IMR-90 (cell line): ENCODE measurements at regions not wholly inside any gene's neighbourhood (a gene's known extent, or its start where the extent isn't known, plus 50 kb on each side); places are given as distances from the start of the nearest gene placed in this dataset.

Experiments used
- ATAC-seq: fragments of 200-7000 bp; cut with Tn5 transposase; 2 replicates; pipeline ENCODE4 v1.9.1; 2020; ENCODE audit warnings: low read depth, mild to moderate bottlenecking, moderate library complexity
- BruUV-seq: library from RNA; stranded (reverse); fragments of 400-500 nt; replicated peaks from 2 replicates; lab custom pipeline; 2021; lab: Mats Ljungman, UMichigan
- CTCF ChIA-PET: fragments of 300-600 bp; formaldehyde crosslinking; extraction: SDS; loops from one replicate; lab custom pipeline; 2021; ENCODE audit warnings: antibody characterized with exemption; lab: Yijun Ruan, JAX
- POLR2A ChIA-PET: fragments of 300-600 bp; sonication (Branson Sonifier 250); formaldehyde crosslinking; loops from one replicate; lab custom pipeline; 2022; ENCODE audit warnings: antibody characterized with exemption; ENCODE audit not compliant: unreplicated experiment; lab: Charles Lee
- DNase-seq: peaks from one replicate; pipeline ENCODE4 v3.0.0; 2013
- H2AFZ ChIP-seq: replicated peaks from 2 replicates; pipeline ENCODE3; 2013; ENCODE audit warnings: low read length, mild to moderate bottlenecking; ENCODE audit not compliant: poor library complexity
- H2AK5ac ChIP-seq: 2 replicates; pipeline ENCODE4 v1.6.1; 2013; ENCODE audit warnings: low read depth, low read length, inconsistent platforms
- H2AK9ac ChIP-seq: replicated peaks from 2 replicates; pipeline ENCODE3; 2013; ENCODE audit warnings: mild to moderate bottlenecking, low read depth, low read length, moderate library complexity; ENCODE audit not compliant: poor library complexity
- H2BK120ac ChIP-seq: 2 replicates; pipeline ENCODE4 v1.6.1; 2013; ENCODE audit warnings: low read depth, low read length, inconsistent platforms
- H2BK15ac ChIP-seq: 3 replicates; pipeline ENCODE4 v1.6.1; 2013; ENCODE audit warnings: low read depth, low read length, inconsistent platforms
- H2BK20ac ChIP-seq: 2 replicates; pipeline ENCODE4 v1.6.1; 2013; ENCODE audit warnings: low read depth, mild to moderate bottlenecking, inconsistent platforms, low read length, moderate library complexity
- H2BK5ac ChIP-seq: 2 replicates; pipeline ENCODE4 v1.6.1; 2013; ENCODE audit warnings: mild to moderate bottlenecking, low read depth, low read length, inconsistent platforms; ENCODE audit not compliant: poor library complexity, severe bottlenecking
- H3K14ac ChIP-seq: replicated peaks from 2 replicates; pipeline ENCODE4 v1.6.1; 2013; ENCODE audit warnings: low read depth, low read length, inconsistent platforms
- H3K18ac ChIP-seq: 2 replicates; pipeline ENCODE4 v1.6.1; 2013; ENCODE audit warnings: low read depth, low read length, control low read depth
- H3K23ac ChIP-seq: 2 replicates; pipeline ENCODE4 v1.6.1; 2013; ENCODE audit warnings: low read depth, low read length, inconsistent platforms
- H3K27ac ChIP-seq: 2 replicates; pipeline ENCODE4 v1.5.1; 2013; ENCODE audit warnings: mild to moderate bottlenecking, control low read depth, low read length; ENCODE audit not compliant: insufficient read depth
- H3K27me3 ChIP-seq: 2 replicates; pipeline ENCODE4 v1.6.1; 2013; ENCODE audit warnings: low read length; ENCODE audit not compliant: control insufficient read depth, insufficient read depth
- H3K36me3 ChIP-seq: 2 replicates; pipeline ENCODE4 v1.6.1; 2013; ENCODE audit warnings: low read length, mixed read lengths; ENCODE audit not compliant: control insufficient read depth, insufficient read depth
- H3K4ac ChIP-seq: 2 replicates; pipeline ENCODE4 v1.6.1; 2013; ENCODE audit warnings: low read depth, low read length, inconsistent platforms
- H3K4me1 ChIP-seq: 2 replicates; pipeline ENCODE4 v1.6.1; 2013; ENCODE audit warnings: low read length, mixed read lengths; ENCODE audit not compliant: control insufficient read depth, insufficient read depth
- H3K4me2 ChIP-seq: 2 replicates; pipeline ENCODE4 v1.6.1; 2013; ENCODE audit warnings: low read depth, mild to moderate bottlenecking, control low read depth, low read length, moderate library complexity
- H3K4me3 ChIP-seq: 2 replicates; pipeline ENCODE4 v1.5.1; 2013; ENCODE audit warnings: low read depth, mild to moderate bottlenecking, control low read depth, low read length, moderate library complexity; ENCODE audit not compliant: insufficient read depth
- H3K56ac ChIP-seq: 2 replicates; pipeline ENCODE4 v1.6.1; 2013; ENCODE audit warnings: low read length, inconsistent platforms; ENCODE audit not compliant: insufficient read depth; ENCODE audit errors: extremely low read depth
- H3K79me1 ChIP-seq, 2 experiments: 2 replicates each; pipeline ENCODE4 v1.6.1; 2013; ENCODE audit warnings: low read length in 2 of 2, inconsistent platforms in 1 of 2, low read depth in 1 of 2
- H3K9ac ChIP-seq: 2 replicates; pipeline ENCODE4 v1.6.1; 2013; ENCODE audit warnings: low read depth, low read length, control low read depth
- H3K9me1 ChIP-seq: 2 replicates; pipeline ENCODE4 v1.6.1; 2013; ENCODE audit warnings: low read length, inconsistent platforms; ENCODE audit not compliant: insufficient read depth
- H3K9me3 ChIP-seq: 2 replicates; pipeline ENCODE4 v1.6.1; 2013; ENCODE audit warnings: low read length; ENCODE audit not compliant: control insufficient read depth, insufficient read depth
- H4K20me1 ChIP-seq: 2 replicates; pipeline ENCODE4 v1.6.1; 2013; ENCODE audit warnings: low read length, inconsistent platforms; ENCODE audit not compliant: insufficient read depth
- H4K5ac ChIP-seq: 2 replicates; pipeline ENCODE4 v1.6.1; 2013; ENCODE audit warnings: mild to moderate bottlenecking, low read depth, low read length, control low read depth
- H4K8ac ChIP-seq, 2 experiments: 2 replicates each; pipeline ENCODE4 v1.6.1; 2013; ENCODE audit warnings: low read depth in 2 of 2, low read length in 2 of 2, control low read depth in 1 of 2, inconsistent platforms in 1 of 2
- H4K91ac ChIP-seq: 2 replicates; pipeline ENCODE4 v1.6.1; 2013; ENCODE audit warnings: low read depth, low read length, inconsistent platforms; ENCODE audit not compliant: insufficient read depth
- CHD1 ChIP-seq: IDR thresholded peaks from 2 replicates; pipeline ENCODE4 v1.6.1; 2012; ENCODE audit warnings: low read depth, low read length, improper control_type of control experiment
- RCOR1 ChIP-seq: IDR thresholded peaks from 2 replicates; pipeline ENCODE4 v1.6.1; 2012; ENCODE audit warnings: mild to moderate bottlenecking, low read length, improper control_type of control experiment; ENCODE audit not compliant: insufficient replicate concordance
- WGBS, 2 experiments: methylation state at CpG; one replicate each; pipeline versions ENCODE4 v1.1.5 to v1.1.7; 2013; ENCODE audit warnings: missing lambda C conversion rate in 2 of 2; ENCODE audit not compliant: insufficient read length in 1 of 2; ENCODE audit errors: extremely low coverage in 2 of 2; 5-methylcytosine and 5-hydroxymethylcytosine counted together
- dilution Hi-C: fragments of 300-500 bp; cut with HindIII; formaldehyde crosslinking; loops from one replicate; pipeline ENCODE4 v1.14.3; 2018; ENCODE audit warnings: low sequenced_read_pairs; ENCODE audit not compliant: unreplicated experiment
- in situ Hi-C: fragments of 300-500 bp; cut with MboI; formaldehyde crosslinking; loops from 3 replicates; pipeline ENCODE4 v1.14.3; 2019; ENCODE audit warnings: low sequenced_read_pairs, inconsistent platforms, mixed read lengths
- intact Hi-C: fragments of 100-400 bp; cut with micrococcal nuclease; formaldehyde crosslinking; loops from 2 replicates; pipeline ENCODE4 v1.10.0; 2022

DNA sequence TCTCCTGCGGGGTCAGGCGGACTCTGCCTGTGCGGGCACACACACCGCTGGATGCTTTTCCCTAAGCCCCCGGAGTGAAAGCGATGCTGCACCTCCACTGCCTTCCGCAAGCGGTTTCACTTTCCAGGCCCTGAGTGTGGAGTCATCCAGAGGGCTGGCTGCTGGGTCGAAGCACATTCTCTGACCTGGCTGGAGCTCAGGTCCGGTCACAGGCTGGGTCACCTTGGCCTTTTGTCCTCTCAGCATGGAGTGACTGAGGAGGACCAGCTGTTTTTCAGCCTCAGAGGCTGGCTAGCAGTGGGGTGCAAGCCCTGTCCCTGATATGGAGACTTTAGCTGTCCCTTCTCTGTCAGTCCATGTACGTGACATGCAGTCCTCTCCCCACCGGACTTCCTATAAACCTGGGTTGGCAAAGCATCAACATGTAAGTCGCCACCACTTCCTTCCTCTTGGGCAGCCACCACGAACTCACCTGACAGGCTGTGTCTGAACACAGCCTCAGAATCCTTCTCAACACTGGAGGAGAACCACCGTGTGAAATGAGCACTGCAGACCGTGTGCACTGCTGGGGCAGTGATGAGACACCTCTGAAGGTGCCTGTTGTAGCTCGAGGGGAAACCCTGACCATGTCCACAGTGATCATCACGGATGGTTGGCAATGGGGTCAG, 51.3 kb downstream of the GADD45G start:
- Histone ChIP-seq H2BK15ac (no peak overlapping the region), H4K5ac (no peak overlapping the region), H3K27me3 (peaks cover 5% of the 10 kb centered on the region; the same call in 1 of the 2 replicates), H4K91ac (no peak overlapping the region), H3K14ac (no peak overlapping the region), H2AK5ac (no peak overlapping the region), H3K27ac (no peak overlapping the region), H3K56ac (no peak overlapping the region), H3K4me3 (no peak overlapping the region), H3K18ac (no peak overlapping the region), H3K4ac (no peak overlapping the region), H3K36me3 (no peaks in the 10 kb centered on the region), H2AK9ac (no peak overlapping the region), H4K8ac (no peak overlapping the region), H3K9me1 (no peaks in the 10 kb centered on the region), H2BK120ac (no peak overlapping the region), H3K79me1 (no peaks in the 10 kb centered on the region), H4K20me1 (no peaks in the 10 kb centered on the region), H3K9me3 (no peaks in the 10 kb centered on the region), H3K9ac (no peak overlapping the region), H3K23ac (no peak overlapping the region), H2BK5ac (no peak overlapping the region), H2AFZ (peak overlapping the region; percentile 32), H2BK20ac (no peak overlapping the region), H3K4me1 (no peaks in the 10 kb centered on the region), H3K4me2 (no peak overlapping the region; the same call in 1 of the 2 replicates)
- TF ChIP-seq CHD1 (no peak), RCOR1 (no peak)
- ChIA-PET CTCF (no interaction called here), POLR2A (no interaction called here)
- peak; percentile 40; the same call in 1 of the 2 replicates for ATAC-seq
- DNase-seq: no peak
- no TSS peak for BruUV-seq
- dilution Hi-C loops: no loop called here
- 60% methylated on average over 8 of the region's 18 CpGs; no CpG with 5 or more reads in 1 of the 2 experiments for WGBS, 2 experiments
- in situ Hi-C loops: no loop called here
- intact Hi-C loops: no loop called here
